Loucy (cell line): ENCODE measurements at regions not wholly inside any gene's neighbourhood (a gene's known extent, or its start where the extent isn't known, plus 50 kb on each side); places are given as distances from the start of the nearest gene placed in this dataset.

Source experiments
- H2AFZ ChIP-seq: fragments of 200-600 bp; sonication (generic); 2 replicates; pipeline ENCODE4 v1.6.0; 2016; ENCODE audit warnings: antibody characterized with exemption, mild to moderate bottlenecking, low read length, moderate library complexity
- H3F3A ChIP-seq: fragments of 200-600 bp; 2 replicates; pipeline ENCODE4 v1.6.0; 2016; ENCODE audit warnings: antibody characterized with exemption, low read depth, mild to moderate bottlenecking
- H3K27me3 ChIP-seq: fragments of 200-600 bp; sonication (generic); 2 replicates; pipeline ENCODE4 v1.6.1; 2014; ENCODE audit warnings: low read length, mild to moderate bottlenecking; ENCODE audit not compliant: insufficient read depth, poor library complexity, severe bottlenecking
- H3K36me3 ChIP-seq: fragments of 200-600 bp; sonication (generic); 2 replicates; pipeline ENCODE4 v1.6.1; 2016; ENCODE audit warnings: low read length; ENCODE audit not compliant: insufficient read depth
- H3K4me1 ChIP-seq: fragments of 200-600 bp; sonication (generic); 2 replicates; pipeline ENCODE4 v1.5.1; 2014; ENCODE audit warnings: low read length, mild to moderate bottlenecking; ENCODE audit not compliant: insufficient read depth, poor library complexity, severe bottlenecking
- H3K4me2 ChIP-seq: fragments of 200-600 bp; sonication (generic); 2 replicates; pipeline ENCODE4 v1.6.0; 2014; ENCODE audit warnings: antibody characterized with exemption, low read length, low read depth, mild to moderate bottlenecking; ENCODE audit not compliant: poor library complexity, severe bottlenecking
- H3K4me3 ChIP-seq: fragments of 200-600 bp; sonication (generic); 2 replicates; pipeline ENCODE4 v1.5.1; 2014; ENCODE audit warnings: low read length, mild to moderate bottlenecking, mixed read lengths; ENCODE audit not compliant: poor library complexity, severe bottlenecking
- H3K79me2 ChIP-seq: fragments of 200-600 bp; sonication (generic); 2 replicates; pipeline ENCODE4 v1.6.1; 2014; ENCODE audit warnings: low read length; ENCODE audit not compliant: insufficient read depth
- H3K9ac ChIP-seq: fragments of 200-600 bp; sonication (generic); 2 replicates; pipeline ENCODE4 v1.6.0; 2014; ENCODE audit warnings: mild to moderate bottlenecking, low read depth, low read length, moderate library complexity; ENCODE audit not compliant: poor library complexity, severe bottlenecking
- H3K9me2 ChIP-seq: fragments of 200-600 bp; sonication (generic); replicated peaks from 2 replicates; pipeline ENCODE4 v1.6.1; 2016; ENCODE audit warnings: low read depth, low read length, mixed read lengths
- H3K9me3 ChIP-seq: fragments of 200-600 bp; sonication (generic); 2 replicates; pipeline ENCODE4 v1.6.1; 2014; ENCODE audit warnings: mild to moderate bottlenecking, antibody characterized with exemption, low read length, low read depth; ENCODE audit not compliant: insufficient read depth
- H4K20me1 ChIP-seq: fragments of 200-600 bp; sonication (generic); 2 replicates; pipeline ENCODE4 v1.6.0; 2014; ENCODE audit warnings: antibody characterized with exemption, low read length, mild to moderate bottlenecking; ENCODE audit not compliant: insufficient read depth, poor library complexity, severe bottlenecking
- EZH2phosphoT487 ChIP-seq: fragments of 200-600 bp; IDR thresholded peaks from 2 replicates; pipeline ENCODE4 v1.6.1; 2018; ENCODE audit warnings: antibody characterized with exemption, mild to moderate bottlenecking, moderate library complexity, borderline replicate concordance
- TF ChIP-seq, protein P1 (sequence below): fragments of 200-600 bp; sonication (generic); conservative IDR thresholded peaks from 2 replicates; pipeline ENCODE4 v1.5.1; 2014; ENCODE audit warnings: mild to moderate bottlenecking, antibody characterized with exemption, low read length

DNA sequence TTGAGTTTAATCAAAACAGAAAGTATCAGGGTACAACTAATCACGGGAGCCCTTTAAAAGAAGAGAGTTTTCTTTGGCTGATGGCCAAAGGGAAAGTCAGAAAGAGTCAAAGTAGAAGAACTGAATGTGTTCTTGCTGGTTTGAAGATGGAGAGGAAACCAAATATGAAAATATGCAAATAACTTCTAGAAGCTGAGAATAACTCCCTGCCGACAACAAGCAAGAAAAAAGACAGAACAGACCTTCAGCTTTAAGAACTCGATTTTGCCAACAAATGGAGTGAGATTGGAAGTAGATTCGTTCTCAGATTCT lies 903.8 kb downstream of the STIM2 start:
- no peak overlapping the region for H3K4me2 ChIP-seq
- H3K9me3 ChIP-seq, result no peaks in the 10 kb centered on the region
- no peaks in the 10 kb centered on the region for H3K4me1 ChIP-seq
- H3K27me3 ChIP-seq, result no peaks in the 10 kb centered on the region
- H4K20me1 ChIP-seq, result no peaks in the 10 kb centered on the region
- H3K9me2 ChIP-seq, result no peaks in the 10 kb centered on the region
- no peaks in the 10 kb centered on the region for H3F3A ChIP-seq
- no peak for TF ChIP-seq EZH2phosphoT487
- TF ChIP-seq, protein P1, sequence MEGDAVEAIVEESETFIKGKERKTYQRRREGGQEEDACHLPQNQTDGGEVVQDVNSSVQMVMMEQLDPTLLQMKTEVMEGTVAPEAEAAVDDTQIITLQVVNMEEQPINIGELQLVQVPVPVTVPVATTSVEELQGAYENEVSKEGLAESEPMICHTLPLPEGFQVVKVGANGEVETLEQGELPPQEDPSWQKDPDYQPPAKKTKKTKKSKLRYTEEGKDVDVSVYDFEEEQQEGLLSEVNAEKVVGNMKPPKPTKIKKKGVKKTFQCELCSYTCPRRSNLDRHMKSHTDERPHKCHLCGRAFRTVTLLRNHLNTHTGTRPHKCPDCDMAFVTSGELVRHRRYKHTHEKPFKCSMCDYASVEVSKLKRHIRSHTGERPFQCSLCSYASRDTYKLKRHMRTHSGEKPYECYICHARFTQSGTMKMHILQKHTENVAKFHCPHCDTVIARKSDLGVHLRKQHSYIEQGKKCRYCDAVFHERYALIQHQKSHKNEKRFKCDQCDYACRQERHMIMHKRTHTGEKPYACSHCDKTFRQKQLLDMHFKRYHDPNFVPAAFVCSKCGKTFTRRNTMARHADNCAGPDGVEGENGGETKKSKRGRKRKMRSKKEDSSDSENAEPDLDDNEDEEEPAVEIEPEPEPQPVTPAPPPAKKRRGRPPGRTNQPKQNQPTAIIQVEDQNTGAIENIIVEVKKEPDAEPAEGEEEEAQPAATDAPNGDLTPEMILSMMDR, result no peak
- no peak overlapping the region for H3K4me3 ChIP-seq
- no peaks in the 10 kb centered on the region for H3K79me2 ChIP-seq
- H3K9ac ChIP-seq, result no peak overlapping the region
- H2AFZ ChIP-seq, result no peak overlapping the region
- H3K36me3 ChIP-seq, result no peaks in the 10 kb centered on the region

DNA sequence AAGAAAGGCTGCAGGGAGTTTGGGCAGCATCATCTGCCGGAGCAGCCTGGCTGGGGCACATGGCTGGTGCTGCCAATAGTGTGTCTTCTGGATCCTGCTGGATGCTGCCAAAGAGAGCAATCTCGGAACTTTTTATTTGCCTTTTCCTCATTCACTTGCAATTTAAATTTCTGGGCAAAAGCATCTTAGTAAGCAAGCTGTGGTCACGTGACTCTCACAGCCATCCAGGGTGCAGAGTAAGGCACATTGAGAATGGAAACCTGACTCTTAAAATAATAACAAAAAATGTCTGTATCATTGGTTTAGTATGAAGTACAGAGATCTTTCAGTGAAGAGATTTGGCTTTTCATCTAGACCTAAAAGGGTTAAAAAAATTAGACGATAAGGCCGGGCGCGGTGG lies 910.3 kb downstream of the STIM2 start:
- H3K36me3 ChIP-seq, result no peaks in the 10 kb centered on the region
- no peaks in the 10 kb centered on the region for H3F3A ChIP-seq
- H3K4me2 ChIP-seq, result no peak overlapping the region
- H2AFZ ChIP-seq, result no peak overlapping the region
- H3K9me2 ChIP-seq, result no peaks in the 10 kb centered on the region
- H3K79me2 ChIP-seq, result no peaks in the 10 kb centered on the region
- H4K20me1 ChIP-seq, result no peaks in the 10 kb centered on the region
- no peak overlapping the region for H3K9ac ChIP-seq
- H3K4me1 ChIP-seq, result no peaks in the 10 kb centered on the region
- no peak overlapping the region for H3K4me3 ChIP-seq
- H3K27me3 ChIP-seq, result no peaks in the 10 kb centered on the region
- TF ChIP-seq, protein P1, result no peak
- TF ChIP-seq EZH2phosphoT487, result no peak
- no peaks in the 10 kb centered on the region for H3K9me3 ChIP-seq

DNA sequence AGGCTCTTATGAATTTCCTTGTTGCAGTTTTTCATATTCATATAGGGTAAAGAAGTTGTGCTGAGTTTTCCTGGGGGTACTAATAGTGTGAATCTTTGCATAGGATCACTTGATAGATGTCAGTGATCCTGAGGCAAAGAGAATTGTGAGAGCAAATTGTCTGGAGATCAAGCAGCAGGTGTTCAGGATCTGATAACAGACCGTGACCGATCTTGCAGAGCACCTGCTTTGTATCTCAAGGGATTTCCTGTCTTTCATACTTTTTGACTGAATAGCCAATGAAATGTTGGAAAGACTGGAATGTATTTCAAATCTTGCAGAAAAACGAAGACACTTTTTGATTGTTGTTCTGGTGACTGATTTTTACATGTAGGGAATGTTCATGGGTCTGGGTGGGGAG lies 914.5 kb downstream of the STIM2 start:
- Histone ChIP-seq H3K79me2 (no peaks in the 10 kb centered on the region), H3K4me1 (no peaks in the 10 kb centered on the region), H3K9me2 (no peaks in the 10 kb centered on the region), H2AFZ (no peak overlapping the region), H3K4me3 (no peak overlapping the region), H3K9me3 (no peaks in the 10 kb centered on the region), H3F3A (no peaks in the 10 kb centered on the region), H3K27me3 (no peaks in the 10 kb centered on the region), H4K20me1 (no peaks in the 10 kb centered on the region), H3K4me2 (no peak overlapping the region), H3K9ac (no peak overlapping the region), H3K36me3 (no peaks in the 10 kb centered on the region)
- TF ChIP-seq, protein P1, result no peak
- no peak for TF ChIP-seq EZH2phosphoT487
